ENCODE measurements at regions not wholly inside any gene's neighbourhood (a gene's known extent, or its start where the extent isn't known, plus 50 kb on each side); places are given as distances from the start of the nearest gene placed in this dataset.

GRCh38 chr10:29112827-29113615, 175.8 kb upstream of the LYZL1 start:
- H3K36me3 ChIP-seq, result no peaks in the 10 kb centered on the region
- no peak overlapping the region for H3K4me2 ChIP-seq
- H3K27ac ChIP-seq, result no peak overlapping the region
- H3K27me3 Mint-ChIP-seq (ENCODE audit: insufficient read depth, low read depth), result peaks cover 8% of the 10 kb centered on the region
- H3K27ac Mint-ChIP-seq, result peak overlapping the region; percentile 95
- no peaks in the 10 kb centered on the region for H3K27me3 ChIP-seq
- H2AFZ ChIP-seq (replicated peaks), result peak overlapping the region; percentile 32
- H3K9ac ChIP-seq, result no peak overlapping the region
- peaks cover 13% of the 10 kb centered on the region for H3K4me1 ChIP-seq
- H3K36me3 Mint-ChIP-seq, result peaks cover 1% of the 10 kb centered on the region
- no peaks in the 10 kb centered on the region for H3F3A ChIP-seq (ENCODE audit: low read depth)
- no peaks in the 10 kb centered on the region for H4K20me1 ChIP-seq (ENCODE audit: low read depth)
- TF ChIP-seq EZH2phosphoT487 (IDR thresholded peaks at IDR 0.05), result no peak
- TF ChIP-seq CTCF (IDR thresholded peaks at IDR 0.05), result no peak
- TF ChIP-seq EZH2 (IDR thresholded peaks at IDR 0.05), result no peak
- no peaks in the 10 kb centered on the region for H3K79me2 ChIP-seq (ENCODE audit: low read depth)
- H3K4me1 Mint-ChIP-seq, result peaks cover 61% of the 10 kb centered on the region
- peaks cover 27% of the 10 kb centered on the region for H3K9me3 Mint-ChIP-seq
- H3K9me3 ChIP-seq (ENCODE audit: low read depth), result no peaks in the 10 kb centered on the region
- peak overlapping the region; percentile 8 for H3K4me3 Mint-ChIP-seq
- DNase-seq (ENCODE audit: low spot score), result peak; percentile 18
- H3K4me3 ChIP-seq, result no peak overlapping the region

- Histone ChIP-seq H3F3A (ENCODE audit: low read depth) (no peaks in the 10 kb centered on the region), H3K9me3 (ENCODE audit: low read depth) (no peaks in the 10 kb centered on the region), H3K9ac (no peak overlapping the region), H3K4me2 (no peak overlapping the region), H3K79me2 (ENCODE audit: low read depth) (no peaks in the 10 kb centered on the region), H3K4me3 (no peak overlapping the region), H4K20me1 (ENCODE audit: low read depth) (no peaks in the 10 kb centered on the region), H3K36me3 (no peaks in the 10 kb centered on the region), H3K4me1 (peaks cover 13% of the 10 kb centered on the region), H2AFZ (replicated peaks) (no peak overlapping the region), H3K27ac (no peak overlapping the region), H3K27me3 (no peaks in the 10 kb centered on the region)
- no peak for TF ChIP-seq CTCF (IDR thresholded peaks at IDR 0.05)
- TF ChIP-seq EZH2 (IDR thresholded peaks at IDR 0.05), result no peak
- no peak for TF ChIP-seq EZH2phosphoT487 (IDR thresholded peaks at IDR 0.05)
- peaks cover 58% of the 10 kb centered on the region for H3K4me1 Mint-ChIP-seq
- H3K27me3 Mint-ChIP-seq (ENCODE audit: insufficient read depth, low read depth), result peaks cover 8% of the 10 kb centered on the region
- no peak for DNase-seq (ENCODE audit: low spot score)
- H3K36me3 Mint-ChIP-seq, result peaks cover 1% of the 10 kb centered on the region
- H3K4me3 Mint-ChIP-seq, result peak overlapping the region; percentile 67
- H3K27ac Mint-ChIP-seq, result peak overlapping the region; percentile 95
- peaks cover 31% of the 10 kb centered on the region for H3K9me3 Mint-ChIP-seq
These were observed 175.3 kb upstream of the LYZL1 start for GRCh38 chr10:29113616-29113945.

- H3K9ac ChIP-seq, result no peak overlapping the region
- no peak overlapping the region for H3K27ac ChIP-seq
- H3K27me3 ChIP-seq, result no peaks in the 10 kb centered on the region
- H3K4me2 ChIP-seq, result no peak overlapping the region
- no peaks in the 10 kb centered on the region for H3K79me2 ChIP-seq (ENCODE audit: low read depth)
- no peaks in the 10 kb centered on the region for H3F3A ChIP-seq (ENCODE audit: low read depth)
- no peak overlapping the region for H3K4me3 ChIP-seq
- no peaks in the 10 kb centered on the region for H4K20me1 ChIP-seq (ENCODE audit: low read depth)
- Mint-ChIP-seq H3K4me3 (no peak overlapping the region), H3K36me3 (peaks cover 1% of the 10 kb centered on the region), H3K27ac (peak overlapping the region; percentile 95), H3K9me3 (peaks cover 35% of the 10 kb centered on the region), H3K4me1 (peaks cover 52% of the 10 kb centered on the region), H3K27me3 (ENCODE audit: insufficient read depth, low read depth) (peaks cover 8% of the 10 kb centered on the region)
- H3K9me3 ChIP-seq (ENCODE audit: low read depth), result no peaks in the 10 kb centered on the region
- no peak overlapping the region for H2AFZ ChIP-seq (replicated peaks)
- DNase-seq (ENCODE audit: low spot score), result no peak
- TF ChIP-seq EZH2phosphoT487 (IDR thresholded peaks at IDR 0.05) (no peak), CTCF (IDR thresholded peaks at IDR 0.05) (no peak), EZH2 (IDR thresholded peaks at IDR 0.05) (no peak)
- H3K36me3 ChIP-seq, result no peaks in the 10 kb centered on the region
- peaks cover 11% of the 10 kb centered on the region for H3K4me1 ChIP-seq
These were observed 174.7 kb upstream of the LYZL1 start for GRCh38 chr10:29114141-29114540.

All from neural progenitor cell (in vitro differentiated cells).